GM18861 (cell line): ENCODE measurements at regions not wholly inside any gene's neighbourhood (a gene's known extent, or its start where the extent isn't known, plus 50 kb on each side); places are given as distances from the start of the nearest gene placed in this dataset.
"Not testable (repeated sequence)": the region's sequence is repeated elsewhere in the genome, so short reads cannot be mapped to it uniquely, and the experiment has no call there.

Experiments
- ATAC-seq: cut with Tn5 transposase; IDR thresholded peaks from one replicate; pipeline ENCODE4 v1.9.1; 2021; ENCODE audit not compliant: unreplicated experiment

DNA sequence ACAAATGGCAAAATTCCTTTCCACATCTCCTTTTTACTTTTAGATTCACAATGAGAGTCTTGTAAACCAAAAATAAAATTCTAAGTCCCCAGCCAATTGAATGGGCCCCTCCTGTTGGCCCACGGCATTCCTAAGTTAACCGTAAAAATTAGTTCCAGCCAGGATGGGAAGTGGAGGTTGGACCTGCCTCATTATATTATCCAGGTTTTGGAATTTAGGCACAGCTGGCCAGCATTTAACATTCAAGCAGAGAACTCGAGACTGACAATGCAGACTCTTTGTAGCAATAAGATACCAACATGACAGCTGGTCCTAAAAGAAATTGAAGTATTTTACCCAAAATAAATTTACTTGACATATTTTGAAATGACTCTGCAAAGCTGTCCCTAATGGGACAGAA, 321.0 kb upstream of the NAALADL2 start:
- ATAC-seq, result no peak

DNA sequence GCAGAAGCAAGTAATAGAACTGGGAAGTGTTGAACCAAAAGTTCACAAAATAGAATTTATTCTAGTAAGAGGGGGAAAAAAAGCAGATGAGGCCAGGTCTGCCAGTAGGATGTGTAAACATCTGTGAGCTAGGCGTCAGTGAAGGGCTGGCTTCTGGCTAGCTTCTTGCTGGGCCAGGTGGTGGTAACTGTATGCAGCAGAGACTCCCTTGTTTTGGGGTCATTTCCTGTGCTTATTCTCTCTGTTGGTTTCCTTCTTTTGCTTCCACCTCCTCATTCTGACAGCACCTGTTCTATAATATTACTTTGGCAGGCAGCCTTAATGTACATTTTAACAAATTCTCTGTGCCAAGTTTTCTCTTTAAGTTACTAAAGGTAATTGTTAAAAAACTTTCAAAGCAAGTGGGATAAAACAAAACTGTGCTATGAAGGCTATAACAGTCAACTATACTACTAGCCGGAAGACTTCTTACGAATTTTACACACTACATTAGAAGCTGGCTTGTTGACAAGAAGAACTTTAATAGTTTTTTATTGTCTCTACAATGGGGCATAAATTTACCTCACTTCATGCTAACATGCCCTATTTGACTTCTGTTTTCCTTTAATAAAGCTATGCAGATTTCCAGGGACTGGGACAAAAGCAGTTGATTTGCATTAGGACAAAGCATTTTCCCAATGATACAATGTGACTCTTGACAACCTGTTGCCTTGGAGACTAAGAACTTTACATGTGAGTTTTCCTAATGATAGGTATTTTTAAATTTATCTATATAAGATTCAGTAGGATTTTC, 318.8 kb upstream of the NAALADL2 start:
- ATAC-seq, result no peak

DNA sequence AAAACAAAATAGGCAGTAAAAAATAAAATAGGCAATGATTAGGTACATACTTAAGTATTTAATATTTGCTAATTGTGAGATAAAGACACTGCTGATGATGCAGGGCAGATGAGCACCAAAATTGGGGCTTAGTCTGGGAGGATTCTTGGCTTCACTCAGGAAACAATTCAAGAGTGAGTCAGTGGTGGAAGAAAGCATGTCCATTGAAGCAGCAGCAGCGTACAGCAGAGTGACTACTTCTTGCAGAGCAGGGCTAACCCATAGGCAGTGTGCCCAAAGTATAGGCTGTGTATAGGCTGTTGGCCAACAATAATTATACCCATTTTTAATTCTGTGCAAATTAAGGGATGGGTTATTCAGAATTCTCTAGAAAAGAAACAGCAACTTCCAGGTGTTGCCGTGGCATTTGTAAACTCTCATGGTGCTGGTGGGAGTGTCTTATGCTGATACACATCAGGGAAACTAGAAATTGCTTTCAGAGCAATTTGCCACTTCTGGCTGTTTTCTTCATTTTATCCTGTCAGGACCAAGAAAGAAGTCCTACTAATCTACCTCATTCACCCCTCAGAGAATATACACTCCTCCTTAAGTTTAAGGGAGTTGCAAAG, 317.3 kb upstream of the NAALADL2 start:
- no peak for ATAC-seq

DNA sequence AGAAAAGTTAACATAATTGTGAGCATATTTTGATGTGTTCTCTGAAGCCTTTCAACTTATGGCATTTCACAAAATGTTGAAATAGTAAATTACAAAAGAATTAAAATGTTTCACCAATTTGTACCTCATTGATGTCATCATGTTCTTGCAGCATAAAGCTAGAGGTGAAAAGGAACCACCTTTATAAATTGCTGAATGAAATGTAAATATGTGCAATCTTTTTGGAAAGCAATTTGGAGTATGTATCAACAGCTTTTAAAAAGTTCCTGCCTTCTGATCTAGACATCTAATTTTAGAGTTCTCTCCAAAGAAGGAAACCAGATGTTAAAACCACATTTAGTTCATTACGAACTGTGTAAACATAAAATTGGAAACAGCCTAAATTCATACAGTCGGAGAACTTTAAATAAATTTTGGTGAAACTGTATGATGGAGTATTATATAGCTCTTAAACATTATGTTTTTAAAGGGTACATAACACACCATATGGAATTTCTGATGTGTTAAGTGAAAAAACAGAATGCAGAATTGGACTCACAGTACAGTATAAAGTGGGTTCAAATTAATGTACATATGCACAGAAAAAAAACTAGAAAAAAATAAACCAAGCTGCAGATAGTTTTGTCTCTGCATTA, 311.2 kb upstream of the NAALADL2 start:
- no peak for ATAC-seq

DNA sequence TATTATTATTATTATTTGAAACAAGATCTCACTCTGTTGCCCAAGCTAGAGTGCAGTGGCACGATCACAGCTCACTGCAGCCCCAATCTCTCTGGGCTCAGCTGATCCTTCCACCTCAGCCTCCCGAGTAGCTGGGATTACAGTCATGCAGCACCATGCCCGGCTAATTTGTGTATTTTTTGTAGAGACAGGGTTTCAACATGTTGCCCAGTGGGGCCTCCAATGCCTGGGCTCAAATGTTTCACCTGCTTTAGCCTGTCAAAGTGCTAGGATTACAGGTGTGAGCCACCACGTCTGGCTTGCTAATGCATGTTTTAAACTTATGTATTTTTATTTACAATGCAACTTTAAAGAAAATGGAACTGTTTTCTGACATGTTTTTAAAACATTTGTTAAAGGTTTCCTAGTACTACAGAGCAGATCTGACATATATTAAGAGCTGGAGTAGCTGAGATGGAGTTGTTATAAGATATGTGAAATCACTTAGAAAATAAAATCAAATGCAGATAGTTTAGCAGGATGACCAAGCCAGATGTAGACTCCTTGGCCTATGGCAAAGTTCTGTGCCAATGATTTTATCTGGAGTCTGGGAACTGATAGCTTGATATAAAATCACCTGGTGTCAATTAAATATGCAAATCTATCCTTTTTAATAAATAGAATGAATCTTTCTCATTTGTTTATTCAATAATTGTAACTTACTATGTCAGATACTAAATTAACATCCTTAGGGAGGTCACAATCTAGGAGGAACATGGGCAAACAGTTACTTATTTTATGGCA, 310.1 kb upstream of the NAALADL2 start:
- no peak for ATAC-seq

DNA sequence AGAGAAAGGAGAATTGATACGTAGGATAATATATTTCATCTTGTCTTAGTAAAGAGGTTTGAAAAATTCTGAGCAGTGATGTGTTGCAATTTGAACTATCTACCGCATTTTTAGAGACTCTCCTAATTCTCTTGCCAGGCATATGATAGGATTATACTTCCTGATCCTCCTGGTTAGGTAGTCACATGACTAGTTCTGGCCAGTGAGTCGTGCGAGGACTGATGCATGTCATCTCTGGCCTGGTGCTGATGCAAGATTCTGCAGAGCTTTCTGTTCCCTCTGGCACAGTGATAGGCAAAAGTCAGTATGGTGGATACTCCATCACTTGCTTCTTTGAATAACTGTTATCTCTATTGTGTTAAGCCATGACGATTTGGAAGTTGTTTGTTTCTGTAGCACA, 277.6 kb upstream of the NAALADL2 start:
- ATAC-seq, result no peak

DNA sequence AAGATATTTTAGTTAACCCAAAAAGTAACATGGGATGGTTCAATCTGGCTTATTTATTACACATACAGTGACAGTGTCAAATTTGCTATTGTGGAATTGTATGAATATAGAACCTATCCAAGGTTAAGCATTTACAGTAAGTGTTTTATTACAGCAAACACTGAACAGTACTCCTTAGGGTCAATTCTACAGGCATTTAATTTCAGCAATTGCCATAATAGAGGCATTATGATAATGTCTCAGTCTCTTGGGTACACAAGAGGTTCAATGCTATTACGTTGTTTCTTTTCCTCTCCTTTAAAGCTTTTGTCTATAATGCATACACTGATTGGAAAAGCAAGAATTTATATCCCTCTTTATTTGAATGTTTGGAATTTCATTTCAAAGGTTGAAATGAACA, 275.7 kb upstream of the NAALADL2 start:
- ATAC-seq, result no peak

DNA sequence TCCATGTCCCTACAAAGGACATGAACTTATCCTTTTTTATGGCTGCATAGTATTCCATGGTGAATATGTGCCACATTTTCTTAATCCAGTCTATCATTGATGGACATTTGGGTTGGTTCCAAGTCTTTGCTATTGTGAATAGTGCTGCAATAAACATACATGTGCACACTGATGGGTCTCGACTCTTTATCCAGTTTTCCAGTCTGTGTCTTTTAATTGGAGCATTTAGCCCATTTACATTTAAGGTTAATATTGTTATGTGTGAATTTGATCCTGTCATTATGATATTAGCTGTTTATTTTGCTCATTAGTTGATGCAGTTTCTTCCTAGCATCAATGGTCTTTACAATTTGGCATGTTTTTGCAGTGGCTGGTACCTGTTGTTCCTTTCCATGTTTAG, 272.0 kb upstream of the NAALADL2 start:
- ATAC-seq, result not testable (repeated sequence)

DNA sequence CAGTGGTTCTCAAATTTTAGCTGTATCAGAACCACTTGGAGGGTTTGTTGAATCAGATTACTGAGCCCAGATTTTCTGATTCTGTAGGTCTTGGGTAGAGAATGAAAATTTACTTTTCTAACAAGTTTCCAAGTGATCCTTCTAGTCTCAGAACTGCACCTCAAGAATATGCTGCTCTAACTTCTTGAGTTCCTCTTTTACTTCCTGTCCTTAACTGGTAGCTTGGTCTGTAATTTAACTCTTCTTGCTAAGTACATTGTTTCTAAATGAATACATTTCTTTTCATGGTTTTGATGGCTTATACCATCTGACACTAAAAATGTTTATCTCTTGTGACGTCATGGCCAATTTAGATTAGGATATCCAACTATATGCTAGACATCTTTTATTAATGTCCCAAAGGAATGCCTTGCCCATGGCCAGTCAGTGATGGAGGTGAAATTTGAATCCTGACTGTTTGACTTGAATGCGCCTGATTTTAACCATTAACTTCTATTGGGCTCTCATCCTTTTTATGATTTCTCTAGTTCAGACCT, 262.6 kb upstream of the NAALADL2 start:
- no peak for ATAC-seq

DNA sequence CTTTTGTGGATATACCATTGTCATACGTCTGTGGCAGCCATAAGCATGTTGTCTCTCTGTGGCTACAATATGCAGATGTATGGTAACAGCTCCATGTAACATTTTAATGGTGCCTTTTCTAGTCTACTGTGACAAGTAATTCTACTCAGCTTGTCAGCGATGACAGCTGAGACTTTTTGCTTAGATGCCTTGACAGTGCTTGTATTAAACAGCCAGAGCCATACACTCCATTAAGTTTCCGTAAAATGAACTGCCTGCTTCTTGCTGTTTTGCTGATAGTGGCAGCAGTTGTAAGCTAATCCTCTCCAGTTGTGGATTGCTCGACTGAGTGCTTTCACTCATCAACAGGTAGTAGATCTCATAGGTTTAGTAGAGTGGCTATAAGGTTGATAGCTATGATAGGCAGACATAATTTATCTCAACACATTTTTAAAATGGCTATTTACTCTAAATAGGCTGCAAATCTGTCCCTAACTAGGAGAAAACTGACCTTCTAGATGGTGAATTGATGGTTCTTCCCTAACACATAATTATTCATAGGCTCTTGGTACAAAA, 260.2 kb upstream of the NAALADL2 start:
- no peak for ATAC-seq

DNA sequence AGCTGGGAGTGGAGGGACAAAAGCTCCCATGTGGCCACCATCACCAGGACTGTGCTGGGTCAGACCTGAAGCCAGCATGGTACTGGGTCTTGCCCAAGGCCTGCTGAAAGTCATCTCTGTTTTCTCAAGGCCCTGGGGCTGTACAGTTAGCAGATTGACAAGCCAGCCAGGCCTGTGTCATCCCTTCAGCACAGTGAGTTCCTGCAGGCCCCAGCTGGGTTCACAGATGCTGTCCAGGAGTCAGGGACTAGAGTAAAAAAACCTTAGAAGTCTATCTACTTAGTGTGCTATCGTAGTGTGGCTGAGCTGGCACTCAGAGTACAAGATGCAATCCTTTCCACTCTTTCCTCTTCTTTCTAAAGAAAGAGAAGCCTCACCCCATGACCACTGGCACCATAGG, 246.0 kb upstream of the NAALADL2 start:
- no peak for ATAC-seq

DNA sequence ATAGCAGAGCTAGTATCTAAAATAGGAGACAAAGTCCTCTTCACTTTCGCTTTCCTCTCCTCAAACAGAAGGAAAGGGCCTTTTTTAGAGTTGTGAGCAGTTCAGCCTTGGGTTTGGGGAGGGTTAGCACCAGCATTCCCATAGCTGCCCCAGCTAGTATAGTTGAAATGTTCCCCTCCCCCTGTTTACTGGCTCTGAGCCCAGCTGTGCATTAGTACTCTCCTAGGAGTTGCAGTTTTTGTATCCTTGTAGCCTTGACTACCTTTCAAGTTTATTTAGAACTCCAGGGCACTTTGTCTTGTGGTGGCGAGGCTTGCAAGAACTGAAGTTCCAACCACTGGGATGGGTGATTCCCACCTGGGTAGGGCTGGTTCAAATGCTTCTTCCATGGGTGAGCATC, 245.1 kb upstream of the NAALADL2 start:
- no peak for ATAC-seq

DNA sequence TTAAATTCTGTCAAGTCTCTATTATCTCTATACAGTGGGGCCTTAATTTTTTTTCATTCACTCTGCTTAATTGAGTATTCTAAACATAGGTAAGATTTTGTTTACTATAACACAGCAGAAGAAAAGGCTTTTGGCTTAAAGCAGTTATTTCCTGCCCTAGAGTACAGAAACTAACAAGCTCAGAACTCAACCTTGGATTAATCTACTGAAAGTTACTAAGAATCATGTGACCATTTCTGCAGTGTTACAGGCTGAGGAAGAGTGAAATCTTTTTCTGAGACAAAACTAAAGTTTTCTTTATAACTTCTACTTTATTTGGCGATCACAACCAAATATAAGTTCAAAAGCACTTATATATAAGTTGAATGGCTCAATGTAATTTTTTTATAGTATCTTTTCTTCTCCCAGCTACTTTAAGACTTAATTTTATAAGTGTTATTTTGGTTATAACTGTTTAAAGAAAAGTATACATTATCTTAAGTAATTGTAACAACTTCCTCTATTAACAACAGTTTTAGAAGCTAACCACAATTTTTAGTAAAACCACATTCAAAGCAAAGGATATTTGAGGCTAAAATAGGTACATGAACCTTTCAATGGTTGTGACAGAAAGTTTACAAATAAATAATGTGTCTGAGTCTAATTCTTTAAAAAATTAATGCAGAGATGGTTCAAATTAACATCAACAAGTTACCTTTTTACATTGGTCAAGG, 240.6 kb upstream of the NAALADL2 start:
- no peak for ATAC-seq

DNA sequence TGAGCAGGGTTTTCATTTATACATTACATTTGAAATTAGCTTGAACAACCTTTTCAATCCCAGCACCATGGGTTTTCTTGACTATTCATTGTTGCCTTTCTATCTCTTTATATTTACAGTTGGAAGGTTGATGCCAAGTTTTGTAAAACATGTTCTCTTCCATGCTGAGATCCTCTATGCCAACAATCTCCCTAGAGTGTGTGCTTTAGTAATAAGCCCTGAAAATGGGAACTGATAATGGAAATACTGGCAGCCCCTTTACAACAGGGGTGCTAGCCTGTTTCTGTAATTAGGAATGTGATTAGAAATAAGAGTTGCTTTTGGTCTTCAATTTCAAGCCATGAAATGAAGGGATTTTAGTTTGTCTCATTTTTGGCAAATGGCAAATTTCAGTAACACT, 239.9 kb upstream of the NAALADL2 start:
- ATAC-seq, result no peak

DNA sequence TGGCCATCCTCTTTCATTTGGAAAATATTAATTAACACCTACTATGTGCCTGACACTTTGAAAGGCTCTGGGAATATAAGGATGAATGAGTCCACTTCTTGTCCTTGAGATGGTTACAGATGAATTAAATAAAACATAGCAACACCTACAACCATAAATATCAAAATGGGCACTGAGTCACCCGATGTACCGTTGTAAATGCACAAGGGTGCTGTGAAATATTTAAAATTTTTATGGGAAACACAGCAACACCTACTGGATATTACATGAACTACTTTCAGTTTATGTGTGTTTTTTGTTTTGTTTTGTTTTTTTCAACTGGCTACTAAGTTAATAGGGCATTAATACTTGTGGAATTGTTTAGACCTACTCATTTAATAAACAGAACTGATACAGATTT, 239.0 kb upstream of the NAALADL2 start:
- no peak for ATAC-seq

DNA sequence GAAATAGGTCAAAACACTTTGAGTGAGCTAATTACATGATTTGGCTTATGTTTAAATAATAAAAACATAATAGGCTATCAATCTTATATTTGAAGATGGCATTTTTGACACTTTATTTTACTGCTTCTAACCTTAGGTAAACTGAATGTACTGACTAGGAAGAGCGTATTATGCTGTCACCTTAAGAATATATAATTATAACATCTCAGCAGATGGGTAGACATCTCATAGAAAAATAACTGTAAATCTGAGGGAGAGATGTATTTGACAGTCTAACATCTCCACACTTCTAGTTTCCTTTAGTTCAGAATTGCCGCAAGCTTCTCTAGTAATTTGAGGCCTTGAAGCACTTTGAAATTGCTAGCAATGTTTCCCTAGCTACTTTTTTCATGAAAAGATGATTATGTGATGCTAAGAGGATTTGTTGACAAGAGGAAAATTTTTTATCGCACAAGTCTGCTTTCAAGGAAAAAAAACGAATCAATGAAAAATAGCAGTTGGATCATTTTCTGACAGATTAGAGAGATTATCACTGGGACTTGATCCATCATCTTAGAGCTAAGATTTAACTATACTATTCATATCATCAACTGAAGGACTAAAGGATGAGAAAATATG, 238.2 kb upstream of the NAALADL2 start:
- ATAC-seq, result no peak

DNA sequence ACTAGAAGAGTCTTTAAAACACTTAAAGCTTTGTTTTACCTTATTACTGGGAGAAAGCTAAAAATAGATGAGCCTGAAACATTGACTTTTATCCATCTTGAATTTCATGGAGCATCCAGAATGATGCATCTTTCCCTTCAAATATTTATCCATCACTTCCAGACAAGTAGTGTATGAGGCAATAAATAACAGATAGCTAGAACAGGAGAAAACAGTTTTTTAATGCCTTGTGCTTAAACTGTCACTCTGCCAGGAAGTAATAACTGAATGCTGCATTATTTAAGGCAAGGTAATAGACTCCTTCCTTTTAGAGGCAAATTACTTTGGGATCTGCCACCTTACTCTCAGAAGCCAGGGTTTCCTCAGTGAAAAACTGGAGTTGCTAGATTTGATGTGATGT, 225.8 kb upstream of the NAALADL2 start:
- ATAC-seq, result no peak

DNA sequence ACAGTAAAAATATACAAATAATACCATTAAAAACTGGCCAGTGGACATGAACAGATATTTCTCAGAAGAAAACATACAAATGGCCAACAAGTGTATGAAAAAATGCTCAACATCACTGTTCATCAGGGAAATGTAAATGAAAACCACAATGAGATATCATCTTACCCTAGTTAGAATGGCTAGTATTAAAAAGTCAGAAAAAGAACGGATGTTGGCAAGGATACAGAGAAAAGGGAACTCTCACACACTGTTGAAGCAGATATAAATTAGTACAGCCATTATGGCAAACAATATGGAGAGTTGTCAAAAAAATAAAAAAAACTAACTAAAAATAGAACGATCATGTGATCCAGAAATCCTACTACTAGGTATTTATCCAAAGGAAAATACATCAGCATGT, 222.7 kb upstream of the NAALADL2 start:
- ATAC-seq, result no peak

DNA sequence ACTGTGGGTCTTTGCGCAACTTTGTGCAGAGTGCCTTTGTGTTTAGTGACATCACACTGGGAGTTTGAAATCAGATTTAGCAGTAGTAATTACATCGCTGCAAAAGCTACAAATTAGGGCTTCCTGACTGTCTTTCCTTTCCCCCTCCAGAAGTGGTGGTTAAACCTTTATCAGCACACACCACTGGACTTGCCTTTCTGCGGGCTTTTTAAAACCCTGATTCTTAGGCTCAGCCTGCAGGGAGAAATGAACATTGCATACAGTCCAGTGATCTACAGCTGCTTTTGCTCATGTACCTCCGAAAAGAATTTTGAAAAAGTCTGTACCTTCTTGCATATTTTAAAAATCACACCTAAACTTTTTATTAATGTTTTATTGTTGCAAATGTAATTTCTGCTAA, 219.7 kb upstream of the NAALADL2 start:
- no peak for ATAC-seq

DNA sequence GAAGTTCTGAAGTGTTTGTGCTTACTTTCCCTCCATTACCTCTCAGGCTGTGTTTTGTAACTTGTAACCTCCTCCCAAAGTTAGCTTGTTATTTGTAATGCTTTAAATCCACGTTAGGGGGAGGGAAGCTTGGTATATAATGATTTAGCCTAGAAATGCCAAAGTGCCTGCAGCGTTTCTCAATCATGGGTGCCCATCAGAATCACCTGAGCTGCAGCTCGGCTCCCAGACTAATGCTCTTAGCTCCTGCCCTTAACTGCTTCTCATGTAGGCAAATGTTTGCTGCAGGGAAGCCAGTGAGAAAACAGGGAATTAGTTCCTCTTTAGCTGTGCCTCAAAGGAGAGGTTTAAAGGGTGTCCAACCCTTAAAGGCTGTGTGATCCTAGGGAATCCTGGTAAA, 219.2 kb upstream of the NAALADL2 start:
- ATAC-seq, result no peak
